Naive B cell (primary cell): ENCODE measurements at regions not wholly inside any gene's neighbourhood (a gene's known extent, or its start where the extent isn't known, plus 50 kb on each side); places are given as distances from the start of the nearest gene placed in this dataset.
"Not testable (repeated sequence)": the region's sequence is repeated elsewhere in the genome, so short reads cannot be mapped to it uniquely, and the experiment has no call there.

Experiments
- ATAC-seq, 2 donors: fragments of 150-1000 bp; cut with Tn5 transposase; 2 replicates each; pipeline ENCODE4 v1.10.0; 2021; ENCODE audit warnings: low read depth in 2 of 2, mild to moderate bottlenecking in 2 of 2, moderate library complexity in 2 of 2
- DNase-seq: peaks from one replicate; pipeline ENCODE4 v3.0.0; 2022
- H3K27ac Mint-ChIP-seq, 6 donors: one replicate each; pipeline ENCODE4 v1.8.0; 2020 to 2022; ENCODE audit warnings: mild to moderate bottlenecking in 6 of 6, mixed read lengths in 6 of 6, moderate library complexity in 5 of 6, inconsistent platforms in 2 of 6
- H3K27me3 Mint-ChIP-seq, 3 donors: one replicate each; pipeline ENCODE4 v1.8.0; 2021 to 2022; ENCODE audit warnings: mixed read lengths in 3 of 3, mild to moderate bottlenecking in 1 of 3
- H3K36me3 Mint-ChIP-seq, 2 donors: one replicate each; pipeline ENCODE4 v1.8.0; 2020 to 2022; ENCODE audit warnings: mixed read lengths in 2 of 2, inconsistent platforms in 1 of 2, mild to moderate bottlenecking in 1 of 2
- H3K4me1 Mint-ChIP-seq, 3 donors: one replicate each; pipeline ENCODE4 v1.8.0; 2020 to 2022; ENCODE audit warnings: mixed read lengths in 3 of 3, inconsistent platforms in 1 of 3, mild to moderate bottlenecking in 1 of 3, moderate library complexity in 1 of 3
- H3K4me3 Mint-ChIP-seq, 8 donors: one replicate each; pipeline ENCODE4 v1.8.0; 2020 to 2022; ENCODE audit warnings: mild to moderate bottlenecking in 8 of 8, mixed read lengths in 8 of 8, moderate library complexity in 8 of 8, inconsistent platforms in 2 of 8
- H3K9me3 Mint-ChIP-seq, 7 donors: one replicate each; pipeline ENCODE4 v1.8.0; 2020 to 2022; ENCODE audit warnings: mixed read lengths in 7 of 7, mild to moderate bottlenecking in 5 of 7, inconsistent platforms in 2 of 7, moderate library complexity in 1 of 7

DNA sequence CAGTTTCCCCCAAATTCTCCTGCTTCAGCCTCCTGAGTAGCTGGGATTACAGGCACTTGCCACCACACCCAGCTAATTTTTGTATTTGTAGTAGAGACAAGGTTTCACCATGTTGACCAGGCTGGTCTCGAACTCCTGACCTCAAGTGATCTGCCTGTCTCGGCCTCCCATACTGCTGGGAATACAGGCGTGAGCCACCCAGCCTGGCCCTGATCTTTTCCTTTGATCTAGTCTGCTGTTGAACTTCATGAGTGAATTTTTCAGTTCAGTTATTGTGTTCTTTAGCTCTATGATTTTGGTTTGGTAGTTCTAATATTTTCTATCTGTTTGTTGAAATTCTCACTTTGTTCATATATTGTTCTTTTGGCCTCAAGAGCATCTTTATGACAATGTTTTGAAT, 83.4 kb upstream of the RAP2C start:
- peaks cover 6 to 12% of the 10 kb centered on the region in 2 donors for H3K36me3 Mint-ChIP-seq
- not testable (repeated sequence) for H3K4me1 Mint-ChIP-seq, ATAC-seq, DNase-seq, H3K27me3 Mint-ChIP-seq, H3K27ac Mint-ChIP-seq, H3K4me3 Mint-ChIP-seq
- peaks cover 0 to 21% (median 10%) of the 10 kb centered on the region in 7 donors for H3K9me3 Mint-ChIP-seq

DNA sequence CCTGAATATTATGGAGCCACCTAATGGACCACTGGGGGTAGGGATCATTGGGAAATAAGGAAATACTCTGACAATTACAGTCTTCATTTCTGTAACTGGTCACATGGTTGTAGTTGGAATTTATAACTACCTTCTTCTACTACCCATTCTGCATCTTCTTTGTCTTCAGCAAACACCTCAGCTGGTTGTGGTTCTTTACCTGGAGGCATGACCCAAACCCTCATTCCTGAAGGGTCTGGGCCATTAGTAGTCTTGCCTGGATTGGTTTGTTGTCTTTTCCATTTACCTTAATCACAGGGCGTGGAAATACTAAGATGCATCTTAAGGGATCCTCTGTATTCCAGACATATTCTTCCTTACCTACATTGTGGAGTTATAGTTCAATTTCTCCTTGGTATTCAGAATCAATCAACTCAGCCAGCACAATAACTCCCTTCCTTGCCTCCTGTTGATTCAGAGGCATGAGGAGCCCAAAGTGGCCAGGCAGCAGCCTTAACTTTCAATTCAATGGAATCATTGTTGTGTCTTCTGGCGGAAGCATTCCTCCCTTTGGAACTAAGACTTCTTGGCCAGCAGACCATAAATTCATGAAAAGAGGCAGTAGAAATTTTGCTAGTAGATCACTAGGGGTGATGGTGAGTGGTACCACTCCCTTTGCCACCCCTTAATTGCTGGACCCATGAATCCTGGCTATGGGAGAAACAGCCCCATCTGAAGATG, 75.7 kb upstream of the RAP2C start:
- H3K27ac Mint-ChIP-seq, result no peak overlapping the region

DNA sequence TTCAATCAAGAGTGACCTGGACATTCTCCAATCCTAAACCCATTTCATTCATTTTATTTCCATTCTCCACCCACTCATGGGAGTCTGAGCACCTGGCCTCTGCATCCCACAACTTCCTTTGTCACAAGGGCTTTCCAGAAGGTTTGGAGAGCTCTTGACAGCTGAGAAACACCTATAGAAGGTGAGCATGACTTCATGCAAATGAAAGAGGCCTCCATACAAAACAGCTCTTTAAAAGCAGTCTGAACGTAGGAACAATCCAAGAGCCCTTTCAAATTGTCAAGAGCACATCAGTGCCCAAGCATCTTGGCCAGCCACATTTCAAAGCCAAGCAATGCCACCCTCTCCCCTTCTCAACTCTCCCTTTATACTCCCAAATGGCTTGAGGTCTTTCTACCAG, 74.9 kb upstream of the RAP2C start:
- ATAC-seq (no peak), DNase-seq (no peak)
- Mint-ChIP-seq H3K27me3 (peaks cover 0 to 3% (median 0%) of the 10 kb centered on the region in 3 donors), H3K4me3 (no peak overlapping the region), H3K36me3 (no peaks in the 10 kb centered on the region), H3K9me3 (peaks cover 0 to 6% (median 0%) of the 10 kb centered on the region in 7 donors), H3K4me1 (no peaks in the 10 kb centered on the region), H3K27ac (no peak overlapping the region)

More for the DNA sequence above, 75.7 kb upstream of the RAP2C start:
- Mint-ChIP-seq H3K27me3 (no peaks in the 10 kb centered on the region), H3K9me3 (peaks cover 0 to 6% (median 0%) of the 10 kb centered on the region in 7 donors), H3K4me3 (no peak overlapping the region), H3K4me1 (no peaks in the 10 kb centered on the region), H3K36me3 (no peaks in the 10 kb centered on the region)
- ATAC-seq (no peak), DNase-seq (no peak)

DNA sequence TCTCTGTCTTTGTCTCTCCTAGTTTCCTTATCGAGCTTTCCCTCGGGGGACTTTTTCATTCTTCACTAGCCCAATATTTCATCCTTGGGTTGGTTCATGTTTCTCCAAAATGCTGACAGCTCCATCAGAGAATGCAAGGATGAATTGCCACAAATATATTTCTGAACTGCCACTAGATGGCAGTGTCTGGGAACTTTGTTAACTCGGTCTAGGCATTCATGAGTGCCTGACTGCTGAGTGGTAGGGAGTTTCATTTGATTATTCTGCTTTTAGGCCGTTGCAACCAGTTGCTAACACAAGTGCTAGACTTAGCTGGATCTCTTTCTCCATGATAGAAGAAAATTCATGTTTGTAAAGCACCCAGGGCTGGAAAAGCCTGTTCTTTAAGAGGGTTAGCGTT, 73.5 kb upstream of the RAP2C start:
- ATAC-seq, result peak; percentile 43 to 58
- Mint-ChIP-seq H3K27me3 (peaks cover 0 to 8% (median 0%) of the 10 kb centered on the region in 3 donors), H3K36me3 (no peaks in the 10 kb centered on the region), H3K4me3 (no peak overlapping the region), H3K4me1 (no peaks in the 10 kb centered on the region), H3K9me3 (peaks cover 0 to 6% (median 0%) of the 10 kb centered on the region in 7 donors), H3K27ac (no peak overlapping the region)
- DNase-seq, result peak; percentile 27

GRCh38 chrX:132277953-132278614, 58.8 kb upstream of the RAP2C start:
- no peak overlapping the region for H3K27ac Mint-ChIP-seq
- ATAC-seq (no peak), DNase-seq (no peak)
- H3K27me3 Mint-ChIP-seq, result no peaks in the 10 kb centered on the region
- H3K4me3 Mint-ChIP-seq, result no peak overlapping the region
- H3K4me1 Mint-ChIP-seq, result no peaks in the 10 kb centered on the region
- H3K9me3 Mint-ChIP-seq, result peaks cover 0 to 2% (median 0%) of the 10 kb centered on the region in 7 donors
- H3K36me3 Mint-ChIP-seq, result no peaks in the 10 kb centered on the region

DNA sequence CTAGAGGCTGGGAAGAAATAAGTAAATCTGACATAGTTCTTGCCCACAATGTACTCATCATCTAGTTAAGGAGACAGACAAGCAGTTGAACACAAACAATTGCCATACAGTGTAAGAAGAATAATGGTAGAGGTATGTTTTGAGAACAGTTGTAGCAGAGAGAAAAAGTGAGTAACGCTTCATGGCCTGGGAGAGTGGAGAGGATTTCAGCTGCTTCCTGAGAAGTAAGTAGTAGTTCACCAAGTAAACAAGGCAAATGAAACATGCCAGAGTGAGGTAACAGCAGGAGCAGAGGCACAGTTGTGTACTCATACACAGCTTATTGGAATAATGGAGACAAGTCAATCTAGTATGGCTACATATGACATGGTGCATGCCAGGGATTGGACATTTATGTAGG, 53.6 kb upstream of the RAP2C start:
- no peak overlapping the region for H3K27ac Mint-ChIP-seq
- H3K4me3 Mint-ChIP-seq, result no peak overlapping the region
- DNase-seq (no peak), ATAC-seq (no peak)
- H3K27me3 Mint-ChIP-seq, result no peaks in the 10 kb centered on the region
- H3K9me3 Mint-ChIP-seq, result peaks cover 0 to 3% (median 0%) of the 10 kb centered on the region in 7 donors
- no peaks in the 10 kb centered on the region for H3K4me1 Mint-ChIP-seq
- H3K36me3 Mint-ChIP-seq, result no peaks in the 10 kb centered on the region

DNA sequence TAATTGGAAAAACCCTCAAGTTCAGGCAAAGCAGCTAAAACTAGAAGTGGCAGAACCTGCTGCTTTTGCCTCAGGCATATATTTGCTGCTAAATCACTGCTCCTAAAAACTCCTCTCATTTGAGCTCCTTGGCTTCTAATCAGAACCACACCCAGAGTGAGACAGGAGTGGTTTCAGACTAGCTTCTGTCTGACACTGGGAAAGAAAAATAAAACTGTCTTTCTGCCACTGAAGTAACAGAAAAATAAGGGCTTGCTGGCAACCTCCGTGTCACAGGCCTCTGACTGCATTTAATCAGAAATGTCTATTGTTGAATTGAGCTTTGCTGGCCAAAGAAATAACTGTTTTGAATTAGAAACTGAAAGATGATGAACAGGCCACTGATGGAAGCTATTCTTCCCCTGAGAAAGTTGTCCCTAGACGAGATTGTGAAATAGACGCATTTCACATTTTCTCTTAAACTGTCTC, 52.1 kb upstream of the RAP2C start:
- no peak overlapping the region for H3K4me3 Mint-ChIP-seq
- H3K9me3 Mint-ChIP-seq, result peaks cover 0 to 3% (median 0%) of the 10 kb centered on the region in 7 donors
- DNase-seq (no peak), ATAC-seq (no peak)
- H3K4me1 Mint-ChIP-seq, result no peaks in the 10 kb centered on the region
- no peak overlapping the region for H3K27ac Mint-ChIP-seq
- no peaks in the 10 kb centered on the region for H3K27me3 Mint-ChIP-seq
- no peaks in the 10 kb centered on the region for H3K36me3 Mint-ChIP-seq

DNA sequence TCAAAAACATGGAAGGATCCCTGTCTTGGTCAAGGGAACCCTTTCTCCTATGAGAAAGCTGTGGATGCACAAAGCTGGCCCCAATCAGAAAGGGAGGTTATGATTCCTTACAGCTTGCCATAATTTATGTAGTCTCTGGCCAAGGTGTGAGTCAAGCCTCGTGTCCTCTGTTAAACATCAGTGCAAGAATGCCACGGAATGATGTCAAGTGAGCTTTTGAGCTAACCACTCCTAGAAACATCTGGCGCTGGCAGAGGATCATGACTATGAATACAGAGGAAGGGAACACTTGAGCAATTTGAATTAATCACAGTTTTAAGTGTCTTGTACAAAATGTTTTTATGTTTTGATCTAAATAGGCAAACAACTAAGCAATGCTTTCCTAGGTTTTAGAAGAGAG, 51.5 kb upstream of the RAP2C start:
- Mint-ChIP-seq H3K4me3 (no peak overlapping the region), H3K27ac (no peak overlapping the region), H3K36me3 (no peaks in the 10 kb centered on the region), H3K27me3 (no peaks in the 10 kb centered on the region), H3K4me1 (no peaks in the 10 kb centered on the region), H3K9me3 (peaks cover 0 to 3% (median 0%) of the 10 kb centered on the region in 7 donors)
- ATAC-seq (no peak), DNase-seq (no peak)

GRCh38 chrX:132270021-132270420, 50.8 kb upstream of the RAP2C start:
- Mint-ChIP-seq H3K27me3 (no peaks in the 10 kb centered on the region), H3K9me3 (peaks cover 0 to 3% (median 0%) of the 10 kb centered on the region in 7 donors), H3K4me1 (no peaks in the 10 kb centered on the region), H3K27ac (peak overlapping the region in 1 of 6 donors; percentile 5), H3K4me3 (no peak overlapping the region), H3K36me3 (no peaks in the 10 kb centered on the region)
- no peak for DNase-seq
- ATAC-seq, result no peak
